WTC11 (cell line): ENCODE measurements at regions not wholly inside any gene's neighbourhood (a gene's known extent, or its start where the extent isn't known, plus 50 kb on each side); places are given as distances from the start of the nearest gene placed in this dataset.

Experiments used
- ATAC-seq: fragments of 200-7000 bp; cut with Tn5 transposase; 2 replicates; pipeline ENCODE4 v1.10.0; 2021; ENCODE audit warnings: mild to moderate bottlenecking, moderate library complexity
- CTCF ChIA-PET: fragments of 300-600 bp; sonication (Branson Sonifier 250); formaldehyde crosslinking; loops from one replicate; lab custom pipeline; 2021; ENCODE audit warnings: antibody characterized with exemption; lab: Charles Lee
- POLR2A ChIA-PET: fragments of 350-600 bp; sonication (Branson Sonifier 250); formaldehyde crosslinking; loops from one replicate; lab custom pipeline; 2021; ENCODE audit warnings: antibody characterized with exemption; lab: Charles Lee
- DNase-seq: peaks from one replicate; pipeline ENCODE4 v3.0.0; 2021; ENCODE audit warnings: low spot score
- H3K27ac Mint-ChIP-seq: 2 replicates; pipeline ENCODE4 v1.8.0; 2021; ENCODE audit warnings: mixed read lengths
- H3K27me3 Mint-ChIP-seq: 2 replicates; pipeline ENCODE4 v1.8.0; 2021; ENCODE audit warnings: low read depth, mild to moderate bottlenecking, moderate library complexity, mixed read lengths
- H3K36me3 Mint-ChIP-seq: 2 replicates; pipeline ENCODE4 v1.8.0; 2021; ENCODE audit warnings: mixed read lengths
- H3K4me1 Mint-ChIP-seq: 2 replicates; pipeline ENCODE4 v1.8.0; 2022; ENCODE audit warnings: mixed read lengths
- H3K4me3 Mint-ChIP-seq: 2 replicates; pipeline ENCODE4 v1.8.0; 2021; ENCODE audit warnings: mild to moderate bottlenecking, moderate library complexity, mixed read lengths
- H3K9me3 Mint-ChIP-seq: 2 replicates; pipeline ENCODE4 v1.8.0; 2021; ENCODE audit warnings: mixed read lengths
- ATF2 ChIP-seq: sonication (generic); formaldehyde crosslinking; IDR thresholded peaks from 2 replicates; pipeline ENCODE4 v1.8.1; 2022; ENCODE audit warnings: low read depth, missing genetic modification reagents, borderline replicate concordance
- CBFB ChIP-seq: sonication (generic); formaldehyde crosslinking; IDR thresholded peaks from 2 replicates; pipeline ENCODE4 v1.8.1; 2022; ENCODE audit warnings: mild to moderate bottlenecking, low read depth, missing genetic modification reagents
- CDX4 ChIP-seq: fragments of 250-450 bp; sonication (Bioruptor Pico); IDR thresholded peaks from 2 replicates; pipeline ENCODE4 v1.9.0; 2021; ENCODE audit warnings: moderate library complexity, mild to moderate bottlenecking, inconsistent platforms, borderline replicate concordance
- E2F1 ChIP-seq: sonication (generic); formaldehyde crosslinking; IDR thresholded peaks from 2 replicates; pipeline ENCODE4 v1.8.0; 2022; ENCODE audit warnings: mild to moderate bottlenecking, missing genetic modification reagents
- ETV6 ChIP-seq: sonication (generic); formaldehyde crosslinking; IDR thresholded peaks from 2 replicates; pipeline ENCODE4 v1.8.1; 2022; ENCODE audit warnings: mild to moderate bottlenecking, missing genetic modification reagents
- FOXP1 ChIP-seq: sonication (generic); formaldehyde crosslinking; IDR thresholded peaks from 2 replicates; pipeline ENCODE4 v1.8.0; 2022; ENCODE audit warnings: missing genetic modification reagents, mild to moderate bottlenecking, moderate library complexity, borderline replicate concordance
- HMGA2 ChIP-seq: fragments of 250-450 bp; sonication (Bioruptor Pico); IDR thresholded peaks from 2 replicates; pipeline ENCODE4 v1.4.0; 2021; ENCODE audit warnings: mild to moderate bottlenecking, moderate library complexity
- IRF1 ChIP-seq: sonication (generic); formaldehyde crosslinking; IDR thresholded peaks from 2 replicates; pipeline ENCODE4 v1.8.0; 2023; ENCODE audit warnings: missing genetic modification reagents
- MAX ChIP-seq: sonication (generic); formaldehyde crosslinking; IDR thresholded peaks from 2 replicates; pipeline ENCODE4 v1.8.0; 2022; ENCODE audit warnings: mild to moderate bottlenecking, missing genetic modification reagents
- MLX ChIP-seq: sonication (generic); formaldehyde crosslinking; IDR thresholded peaks from 2 replicates; pipeline ENCODE4 v1.8.1; 2023; ENCODE audit warnings: mild to moderate bottlenecking, missing genetic modification reagents, moderate library complexity
- NFYB ChIP-seq: sonication (generic); formaldehyde crosslinking; conservative IDR thresholded peaks from 2 replicates; pipeline ENCODE4 v1.8.0; 2022; ENCODE audit warnings: low read depth, missing genetic modification reagents
- NR3C1 ChIP-seq: sonication (generic); formaldehyde crosslinking; conservative IDR thresholded peaks from 2 replicates; pipeline ENCODE4 v1.8.1; 2023; ENCODE audit warnings: low read depth, mild to moderate bottlenecking, missing genetic modification reagents
- OVOL2 ChIP-seq: fragments of 250-450 bp; sonication (Bioruptor Pico); IDR thresholded peaks from 2 replicates; pipeline ENCODE4 v1.9.0; 2021; ENCODE audit warnings: mild to moderate bottlenecking, borderline replicate concordance
- SMAD3 ChIP-seq: sonication (generic); formaldehyde crosslinking; IDR thresholded peaks from 2 replicates; pipeline ENCODE4 v1.8.0; 2022; ENCODE audit warnings: missing genetic modification reagents, mild to moderate bottlenecking, borderline replicate concordance
- TEAD4 ChIP-seq: sonication (generic); formaldehyde crosslinking; IDR thresholded peaks from 2 replicates; pipeline ENCODE4 v1.8.0; 2022; ENCODE audit warnings: mild to moderate bottlenecking, missing genetic modification reagents
- USF2 ChIP-seq: sonication (generic); formaldehyde crosslinking; IDR thresholded peaks from 2 replicates; pipeline ENCODE4 v1.8.1; 2023; ENCODE audit warnings: mild to moderate bottlenecking, missing genetic modification reagents, moderate library complexity
- ZNF263 ChIP-seq: sonication (generic); formaldehyde crosslinking; IDR thresholded peaks from 2 replicates; pipeline ENCODE4 v1.8.1; 2022; ENCODE audit warnings: low read depth, mild to moderate bottlenecking, moderate library complexity, missing genetic modification reagents
- ZNF425 ChIP-seq: fragments of 250-450 bp; sonication (Bioruptor Pico); conservative IDR thresholded peaks from 2 replicates; pipeline ENCODE4 v1.9.0; 2021; ENCODE audit warnings: mild to moderate bottlenecking

GRCh38 chr20:56308036-56308435 lies 50.7 kb upstream of the FAM210B start:
- DNase-seq (no peak), ATAC-seq (no peak)
- TF ChIP-seq SMAD3: no peak
- no peak for TF ChIP-seq NFYB
- no peak for TF ChIP-seq TEAD4 (CRISPR knock-in tag)
- no peak for TF ChIP-seq FOXP1
- TF ChIP-seq USF2 (CRISPR knock-in tag): no peak
- no peak for TF ChIP-seq ATF2 (CRISPR knock-in tag)
- no peak for TF ChIP-seq E2F1 (CRISPR knock-in tag)
- TF ChIP-seq MLX (CRISPR knock-in tag): no peak
- no peak for TF ChIP-seq ETV6
- no peak for TF ChIP-seq IRF1
- TF ChIP-seq HMGA2 (CRISPR knock-in tag): no peak
- TF ChIP-seq MAX (CRISPR knock-in tag): no peak
- no peak for TF ChIP-seq NR3C1 (CRISPR knock-in tag)
- no peak for TF ChIP-seq OVOL2 (CRISPR knock-in tag)
- no peak for TF ChIP-seq ZNF263 (CRISPR knock-in tag)
- TF ChIP-seq CDX4 (CRISPR knock-in tag): no peak
- no peak for TF ChIP-seq CBFB
- TF ChIP-seq ZNF425 (CRISPR knock-in tag): no peak
- Mint-ChIP-seq H3K27me3 (peaks cover 5% of the 10 kb centered on the region; the same call in 1 of the 2 replicates), H3K27ac (no peak overlapping the region), H3K4me1 (no peaks in the 10 kb centered on the region), H3K4me3 (no peak overlapping the region), H3K9me3 (peaks cover 77% of the 10 kb centered on the region), H3K36me3 (peaks cover 66% of the 10 kb centered on the region)
- POLR2A ChIA-PET: no interaction called here
- CTCF ChIA-PET: no interaction called here
